GM19468 (cell line): ENCODE measurements at regions not wholly inside any gene's neighbourhood (a gene's known extent, or its start where the extent isn't known, plus 50 kb on each side); places are given as distances from the start of the nearest gene placed in this dataset.
A peak's percentile ranks its signal among the peaks of the same experiment; 100 is the strongest.

Experiments used
- ATAC-seq: cut with Tn5 transposase; IDR thresholded peaks from one replicate; pipeline ENCODE4 v1.9.1; 2021; ENCODE audit warnings: mild to moderate bottlenecking, moderate library complexity, moderate number of reproducible peaks; ENCODE audit not compliant: unreplicated experiment; ENCODE audit errors: extremely low read depth

GRCh38 chr2:9107168-9108025, 99.2 kb upstream of the ASAP2 start:
- no peak for ATAC-seq

DNA sequence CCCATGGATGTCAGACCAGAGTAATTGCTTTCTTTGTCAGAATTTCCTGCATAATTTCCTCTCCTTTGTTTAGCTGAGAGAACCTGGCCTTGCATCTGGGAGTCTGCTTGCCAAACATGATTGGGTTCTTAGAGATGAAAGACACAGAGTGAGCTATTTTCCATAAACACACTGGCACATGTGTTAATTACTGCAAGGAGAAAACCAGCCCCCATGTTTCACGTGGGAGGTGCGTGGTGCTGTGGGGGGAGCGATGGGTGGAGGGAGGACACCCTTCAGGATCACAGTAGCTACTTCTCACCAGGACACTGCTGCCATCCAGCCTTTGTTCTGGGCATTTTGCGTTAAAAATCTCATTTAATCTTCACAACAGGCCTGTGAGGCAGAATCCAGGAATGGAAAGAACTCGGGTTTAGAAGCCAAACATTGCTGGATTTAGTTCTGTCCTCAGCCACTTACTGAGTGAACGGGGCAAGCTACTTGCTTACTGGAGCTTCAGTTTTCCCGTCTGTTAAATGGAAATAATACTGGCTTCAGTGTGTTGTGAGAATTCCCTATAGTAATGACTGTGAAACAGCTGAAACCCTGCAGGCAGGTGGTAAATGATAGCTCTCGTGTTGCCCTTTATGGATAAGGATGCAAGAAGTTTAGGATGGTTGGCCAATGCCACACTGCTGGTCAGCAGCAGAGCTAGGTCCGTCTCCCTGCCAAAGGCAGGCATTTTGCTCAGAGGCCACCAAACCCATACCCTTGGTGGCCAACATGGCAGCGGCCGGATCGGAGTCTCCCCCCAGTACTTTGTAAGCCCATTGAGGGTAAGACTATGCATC, 100.1 kb upstream of the ASAP2 start:
- no peak for ATAC-seq

DNA sequence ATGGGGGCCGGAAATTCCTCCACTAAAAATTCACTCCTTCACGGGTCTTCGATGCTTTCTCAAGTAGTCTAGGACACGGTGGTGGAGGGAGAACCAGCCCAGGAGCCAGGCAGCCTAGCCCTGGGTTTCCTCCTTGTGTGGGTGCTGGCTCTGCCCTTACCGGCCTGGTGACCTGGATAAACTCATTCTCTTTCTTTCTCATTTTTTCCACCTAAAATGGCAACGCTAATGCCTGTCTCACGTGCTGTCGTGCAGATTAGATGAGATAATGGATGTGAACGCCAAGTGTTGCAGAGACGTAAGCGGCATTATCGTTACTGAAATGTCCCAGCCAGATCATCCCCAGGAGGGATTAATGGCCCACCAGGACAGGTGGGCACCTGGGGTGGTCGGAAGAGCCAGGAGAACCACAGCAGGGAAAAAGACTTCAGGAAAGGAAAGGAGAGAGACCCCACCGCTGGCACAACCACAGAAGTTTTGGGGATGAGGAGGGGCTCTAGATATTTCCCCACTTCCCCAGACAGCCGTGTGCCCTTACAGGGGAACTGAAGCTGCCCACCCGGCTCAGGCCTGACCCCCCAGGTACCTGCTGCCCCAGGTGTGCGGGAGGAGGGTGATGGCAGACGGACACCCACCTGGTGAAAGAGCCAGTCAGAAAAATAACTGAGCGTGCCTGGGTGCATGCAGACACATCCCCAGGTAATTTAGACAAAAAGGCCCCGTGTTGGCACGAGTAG, 100.8 kb upstream of the ASAP2 start:
- ATAC-seq: no peak

DNA sequence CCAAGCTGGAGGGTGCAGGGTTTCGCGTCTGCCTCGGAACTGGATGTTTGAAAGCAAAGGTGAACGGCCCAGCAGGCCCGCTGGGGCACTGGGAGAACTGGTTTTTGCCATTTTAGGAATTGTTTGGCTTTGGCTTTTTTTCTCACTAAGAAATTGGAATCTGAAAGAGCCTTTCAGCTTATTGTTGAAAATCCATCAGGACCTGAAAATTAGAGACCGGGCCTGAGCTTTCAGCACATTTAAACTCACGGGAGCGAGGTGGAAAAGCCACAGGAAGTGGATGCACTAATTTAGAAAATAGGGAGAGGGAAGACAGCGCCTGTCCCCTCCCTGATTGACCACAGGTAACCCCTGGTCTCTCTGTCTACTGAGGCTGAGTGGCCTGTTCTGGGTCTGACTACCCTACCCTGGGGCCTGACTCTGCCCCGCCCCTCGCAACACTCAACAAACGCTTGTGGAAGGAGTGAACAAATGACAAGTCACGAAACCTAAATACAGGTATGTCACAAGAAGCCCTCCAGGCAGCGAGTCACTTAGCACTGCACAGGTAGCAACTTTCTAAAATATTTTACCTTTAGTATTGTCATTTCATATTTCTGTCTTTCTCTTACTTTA, 100.3 kb upstream of the MBOAT2 start:
- ATAC-seq: no peak

GRCh38 chr2:9102861-9103662, 99.6 kb upstream of the MBOAT2 start:
- no peak for ATAC-seq

DNA sequence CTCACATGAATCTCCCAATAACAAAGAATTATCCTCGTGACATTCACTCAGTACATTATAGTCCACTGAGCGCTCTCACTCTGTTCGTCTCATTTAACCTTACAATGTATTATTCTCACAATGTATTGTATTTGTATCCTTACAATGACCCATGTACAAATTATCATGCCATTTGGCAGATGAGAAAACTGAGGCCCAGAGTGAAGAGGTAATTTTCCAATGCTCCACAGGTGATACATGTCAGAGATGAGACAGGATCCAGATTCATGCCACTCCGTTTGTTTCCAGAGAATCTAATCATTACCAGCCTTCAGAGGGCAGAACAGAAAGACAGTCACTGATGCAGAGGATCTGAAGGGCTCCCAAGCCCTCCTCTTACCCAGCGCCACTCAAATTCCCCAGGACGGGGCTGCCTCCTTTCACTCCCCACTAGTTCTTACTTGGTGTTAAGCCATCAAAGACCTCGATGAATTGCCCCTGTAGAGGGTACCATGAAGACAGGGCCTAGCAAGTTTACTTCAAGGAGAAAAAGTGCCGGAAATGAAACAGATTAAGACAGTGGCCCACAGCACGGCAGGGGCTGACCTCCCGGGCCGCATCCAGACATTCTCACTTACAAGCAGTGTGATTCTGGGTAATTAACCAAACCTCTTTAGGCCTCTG, 98.4 kb upstream of the MBOAT2 start:
- ATAC-seq: no peak

GRCh38 chr2:9100080-9100876, 96.8 kb upstream of the MBOAT2 start:
- ATAC-seq: no peak

DNA sequence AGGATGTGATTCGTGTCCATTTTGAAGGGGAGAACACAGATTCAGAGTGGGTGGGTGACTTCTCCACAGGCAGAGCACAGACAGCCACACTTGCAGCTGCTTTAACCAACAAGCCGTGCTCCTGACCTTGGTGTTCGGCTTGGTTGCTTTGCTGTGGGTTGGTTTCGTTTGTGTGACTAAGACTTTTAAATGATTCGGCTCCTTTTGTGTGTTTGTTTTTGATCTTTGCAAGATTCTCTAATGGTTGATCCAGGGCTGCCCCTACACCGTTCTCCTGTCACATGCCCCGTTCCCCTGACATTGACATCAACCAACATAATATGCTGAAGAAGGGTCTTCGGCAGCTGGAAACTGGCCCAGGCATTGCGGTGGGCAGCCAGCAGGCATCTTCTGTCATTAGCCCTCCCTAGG, 95.9 kb upstream of the MBOAT2 start:
- ATAC-seq: no peak

GRCh38 chr2:9097892-9098291, 94.4 kb upstream of the MBOAT2 start:
- ATAC-seq: no peak

DNA sequence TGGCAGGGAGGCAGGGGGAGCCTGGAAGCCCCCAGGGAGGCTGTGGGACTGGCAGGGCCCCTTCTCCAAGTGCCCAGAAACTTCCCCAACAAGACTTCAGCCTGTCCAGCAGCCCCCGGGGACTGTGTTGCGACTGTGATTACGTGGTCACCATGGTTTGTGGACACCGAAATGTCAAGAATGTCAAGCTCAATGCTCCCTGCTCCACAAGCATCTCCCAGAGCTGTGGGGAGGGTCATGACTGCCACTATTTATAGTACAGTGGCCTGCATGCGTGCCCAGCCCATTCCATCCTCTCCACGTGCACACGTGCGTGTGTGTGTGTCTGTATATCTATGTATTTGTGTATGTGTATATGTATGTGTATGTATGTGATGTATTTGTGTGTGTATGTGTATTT, 93.8 kb upstream of the MBOAT2 start:
- no peak for ATAC-seq

- ATAC-seq: no peak
These were observed 93.3 kb upstream of the MBOAT2 start for GRCh38 chr2:9096761-9097160.

- no peak for ATAC-seq
These were observed 92.2 kb upstream of the MBOAT2 start for GRCh38 chr2:9095690-9096089.

DNA sequence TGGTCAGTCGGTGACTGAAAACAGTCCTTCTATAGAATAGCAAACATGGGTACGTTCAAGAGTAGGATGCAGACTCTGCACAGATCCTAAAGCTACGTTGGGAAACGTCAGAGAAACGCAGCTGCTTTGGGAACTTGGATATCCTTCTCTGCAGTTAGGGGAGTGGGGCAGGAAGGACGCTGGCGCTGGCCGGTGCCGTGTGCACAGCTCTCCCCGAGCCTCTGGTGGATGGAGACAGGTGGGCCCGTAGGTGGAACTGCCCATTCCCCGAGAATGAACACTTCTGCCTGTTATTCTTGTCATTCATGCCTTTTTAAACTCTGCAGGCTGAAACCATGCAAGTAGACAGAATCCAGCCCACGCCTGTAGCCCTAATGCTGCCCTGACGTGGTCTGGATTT, 91.7 kb upstream of the MBOAT2 start:
- ATAC-seq: no peak

DNA sequence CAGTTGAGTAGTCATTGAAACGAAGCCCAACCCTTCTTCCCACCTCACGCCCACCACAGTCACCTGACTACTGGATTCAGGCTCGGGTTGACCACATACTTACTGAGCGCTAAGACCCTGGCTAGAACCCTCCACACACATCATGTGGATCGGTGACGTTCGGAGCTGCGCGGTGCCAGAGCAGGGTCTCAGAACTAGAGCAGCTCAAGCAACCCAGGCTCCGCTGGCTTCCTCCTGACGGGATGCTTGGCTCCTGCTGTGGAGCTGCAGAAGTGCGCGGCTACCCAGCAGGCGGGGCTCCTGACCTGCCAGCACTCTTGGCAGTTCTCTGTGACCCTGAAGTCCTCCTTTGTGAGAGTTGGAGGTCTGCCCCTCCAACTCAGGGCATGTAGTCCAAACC, 90.6 kb upstream of the MBOAT2 start:
- no peak for ATAC-seq

DNA sequence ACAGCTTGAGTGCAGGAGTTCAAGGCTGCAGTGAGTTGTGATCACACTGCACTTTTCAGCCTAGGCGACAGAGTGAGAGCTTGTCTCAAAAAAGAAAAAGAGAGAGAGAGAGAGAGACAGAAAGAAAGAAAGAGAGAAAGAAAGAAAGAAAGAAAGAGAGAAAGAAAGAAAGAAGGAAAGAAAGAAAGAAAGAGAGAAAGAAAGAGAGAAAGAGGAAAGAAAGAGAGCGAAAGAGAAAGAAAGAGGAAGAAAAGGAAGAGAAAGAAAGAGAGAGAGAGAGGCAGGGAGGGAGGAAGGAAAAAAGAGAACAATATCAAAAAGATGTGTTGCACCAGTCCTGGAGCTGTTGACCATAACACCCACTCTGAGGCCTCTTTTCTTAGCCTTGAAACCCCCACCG, 89.8 kb upstream of the MBOAT2 start:
- no peak for ATAC-seq

GRCh38 chr2:9092383-9093282, 89.1 kb upstream of the MBOAT2 start:
- peak; percentile 78 for ATAC-seq

- ATAC-seq: no peak
These were observed 88.3 kb upstream of the MBOAT2 start for GRCh38 chr2:9091811-9092210.
